Esophagus (tissue), 2 donors: ENCODE measurements at regions not wholly inside any gene's neighbourhood (a gene's known extent, or its start where the extent isn't known, plus 50 kb on each side); places are given as distances from the start of the nearest gene placed in this dataset.

Experiments
- H3K27ac ChIP-seq, 2 donors: one replicate each; pipeline ENCODE4 v1.5.1; 2013; ENCODE audit warnings: low read depth in 2 of 2, mild to moderate bottlenecking in 2 of 2, inconsistent platforms in 1 of 2, low read length in 1 of 2, moderate library complexity in 1 of 2
- H3K27me3 ChIP-seq, 2 donors: one replicate each; pipeline ENCODE4 v1.6.1; 2013; ENCODE audit warnings: low read length in 2 of 2, control low read depth in 1 of 2, mild to moderate bottlenecking in 1 of 2; ENCODE audit not compliant: insufficient read depth in 2 of 2, control insufficient read depth in 1 of 2
- H3K36me3 ChIP-seq, 2 donors: one replicate each; pipeline ENCODE4 v1.6.1; 2013; ENCODE audit warnings: low read length in 1 of 2; ENCODE audit not compliant: control insufficient read depth in 2 of 2, insufficient read depth in 2 of 2
- H3K4me1 ChIP-seq, 2 donors: one replicate each; pipeline ENCODE4 v1.6.1; 2013; ENCODE audit warnings: low read length in 1 of 2; ENCODE audit not compliant: control insufficient read depth in 2 of 2, insufficient read depth in 2 of 2
- H3K4me3 ChIP-seq, 2 donors: one replicate each; pipeline ENCODE4 v1.5.1; 2013; ENCODE audit warnings: low read length in 2 of 2, mild to moderate bottlenecking in 2 of 2, low read depth in 1 of 2, moderate library complexity in 1 of 2
- H3K9me3 ChIP-seq, 2 donors: one replicate each; pipeline ENCODE4 v1.6.1; 2013; ENCODE audit warnings: mild to moderate bottlenecking in 2 of 2, low read depth in 1 of 2, low read length in 1 of 2, moderate library complexity in 1 of 2; ENCODE audit not compliant: control insufficient read depth in 2 of 2, insufficient read depth in 1 of 2
- WGBS, 2 donors: extraction: QIAGEN DNeasy Blood & Tissue Kit; methylation state at CpG; one replicate each; pipeline ENCODE4 v1.1.7; 2013; 5-methylcytosine and 5-hydroxymethylcytosine counted together
- donor health status: healthy with polysubstance abuse.
- donor health status: Bipolar disorder and iron deficiency.

DNA sequence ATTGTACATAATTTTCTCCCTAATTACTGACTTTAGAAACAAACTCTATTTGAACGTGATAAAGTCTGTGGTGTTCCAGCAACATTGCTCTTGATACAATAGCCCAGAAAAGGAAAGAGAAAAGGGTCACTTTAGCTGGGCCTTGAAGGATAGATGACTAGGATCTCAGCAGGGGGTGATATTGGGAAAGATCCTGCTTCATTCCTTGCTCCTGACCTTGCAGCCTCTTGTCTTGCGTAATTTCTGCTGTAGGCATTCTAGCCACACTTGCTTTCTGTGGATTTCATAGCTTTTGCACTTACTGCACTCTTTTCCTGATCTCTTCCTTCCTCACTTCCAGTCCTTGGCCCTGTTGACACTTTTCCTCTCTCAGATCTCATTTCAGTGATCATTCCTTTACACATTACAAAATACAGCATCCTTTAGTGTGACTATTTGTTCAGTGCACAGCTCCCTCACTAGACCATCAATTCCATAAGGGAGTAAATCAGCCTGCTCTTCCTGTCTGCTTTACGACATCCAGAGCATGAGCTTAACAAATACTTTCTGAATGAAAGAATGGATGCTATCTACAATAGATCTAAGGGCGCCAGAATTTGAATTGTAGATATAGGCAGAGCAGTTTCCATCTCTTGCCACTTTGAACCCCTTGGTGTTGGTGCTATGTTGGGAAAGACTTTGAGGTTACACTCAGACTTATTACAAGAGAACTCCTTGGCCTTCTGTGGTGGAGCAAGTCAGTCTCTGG is 559.6 kb upstream of the MDFIC2 start:
- Histone ChIP-seq H3K27ac (no peak overlapping the region), H3K9me3 (no peaks in the 10 kb centered on the region), H3K27me3 (no peaks in the 10 kb centered on the region), H3K4me3 (no peak overlapping the region), H3K4me1 (no peaks in the 10 kb centered on the region), H3K36me3 (no peaks in the 10 kb centered on the region)
- WGBS, 2 donors: 85 to 90% methylated on average over 4 of the region's 4 CpGs

DNA sequence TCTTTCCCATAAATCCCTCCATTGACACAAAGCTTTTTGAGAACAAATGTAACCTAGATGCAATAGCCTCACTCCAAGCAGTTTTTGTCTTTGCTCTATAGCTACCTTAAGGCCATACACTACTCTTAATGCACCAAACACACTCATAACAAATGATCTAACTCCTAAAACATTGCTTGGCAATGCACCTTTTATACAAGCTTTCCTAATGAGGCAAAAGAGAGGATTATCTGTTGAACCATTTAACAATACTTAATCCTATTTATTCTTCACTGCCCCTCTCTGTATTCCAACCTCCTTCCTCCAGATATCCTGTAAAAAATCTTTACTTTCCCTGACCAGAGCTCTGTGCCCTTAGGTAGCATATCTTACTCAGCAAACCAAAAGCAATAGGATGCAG is 558.1 kb upstream of the MDFIC2 start:
- no peak overlapping the region for H3K27ac ChIP-seq
- H3K27me3 ChIP-seq: no peaks in the 10 kb centered on the region
- no peaks in the 10 kb centered on the region for H3K9me3 ChIP-seq
- no peaks in the 10 kb centered on the region for H3K36me3 ChIP-seq
- no peak overlapping the region for H3K4me3 ChIP-seq
- no peaks in the 10 kb centered on the region for H3K4me1 ChIP-seq

DNA sequence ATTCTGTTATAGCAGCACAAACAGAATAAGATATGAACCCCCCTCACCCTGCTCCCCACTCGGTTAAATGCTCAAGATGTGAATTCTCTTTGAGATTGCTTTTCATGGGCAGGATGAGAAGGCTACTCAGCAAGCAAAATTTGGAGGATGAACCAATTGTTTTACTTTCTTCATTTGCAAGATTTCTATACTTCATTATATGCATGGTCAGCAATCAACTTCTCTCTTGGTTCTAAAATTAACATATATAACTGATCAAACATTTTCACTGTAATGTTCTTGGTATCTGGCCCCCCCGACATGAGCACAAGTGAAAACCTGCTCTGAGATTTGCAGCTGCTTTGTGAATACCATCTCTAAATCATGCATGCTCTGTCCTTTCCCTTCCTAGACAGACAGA is 556.1 kb upstream of the MDFIC2 start:
- H3K9me3 ChIP-seq: no peaks in the 10 kb centered on the region
- H3K4me1 ChIP-seq: no peaks in the 10 kb centered on the region
- H3K27me3 ChIP-seq: no peaks in the 10 kb centered on the region
- no peaks in the 10 kb centered on the region for H3K36me3 ChIP-seq
- 92% methylated on average over 2 of the region's 2 CpGs for WGBS, 2 donors
- H3K27ac ChIP-seq: no peak overlapping the region
- no peak overlapping the region for H3K4me3 ChIP-seq

DNA sequence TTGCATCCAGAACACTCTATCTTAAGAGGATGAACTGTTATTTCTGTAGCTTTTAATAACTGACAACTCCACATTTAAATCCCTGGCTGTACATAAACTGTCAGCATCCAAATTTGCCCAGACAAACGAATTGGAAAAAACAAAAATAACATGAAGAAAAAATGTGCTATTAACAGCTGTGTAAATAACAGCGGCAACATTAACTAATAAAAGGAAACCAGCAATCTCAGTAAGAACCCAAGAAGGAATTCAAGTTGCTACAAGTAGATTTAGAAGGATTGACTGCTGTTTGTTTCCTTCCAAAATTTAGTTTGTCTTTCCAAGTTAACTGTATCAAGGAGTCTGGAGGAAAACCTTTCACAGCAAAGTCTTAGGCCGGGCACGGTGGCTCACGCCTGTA is 550.6 kb upstream of the MDFIC2 start:
- Histone ChIP-seq H3K4me3 (no peak overlapping the region), H3K27ac (no peak overlapping the region)
- 56 to 67% methylated on average over 5 of the region's 5 CpGs for WGBS, 2 donors

DNA sequence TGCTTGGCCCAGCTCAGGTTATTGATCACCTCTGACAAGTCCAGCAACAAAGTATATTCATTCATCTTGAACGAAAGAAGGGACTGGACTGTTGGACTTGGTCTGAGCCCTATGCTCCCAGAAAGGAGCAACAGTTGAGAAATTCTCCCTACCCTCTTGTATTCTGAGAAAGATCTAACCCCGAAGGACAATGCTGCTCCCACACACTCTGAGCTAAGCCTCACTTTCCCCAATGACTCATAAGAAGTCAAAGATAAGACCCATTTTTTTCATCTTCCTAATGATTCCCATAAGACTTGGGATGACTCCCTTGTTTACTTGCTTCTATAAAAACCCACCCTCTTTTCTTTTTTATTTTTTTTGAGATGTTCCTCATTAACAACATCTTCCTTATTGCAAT is 549.4 kb upstream of the MDFIC2 start:
- H3K27me3 ChIP-seq: no peaks in the 10 kb centered on the region
- H3K9me3 ChIP-seq: no peaks in the 10 kb centered on the region
- no peak overlapping the region for H3K27ac ChIP-seq
- 69 to 72% methylated on average over 2 of the region's 2 CpGs for WGBS, 2 donors
- H3K4me3 ChIP-seq: no peak overlapping the region
- H3K36me3 ChIP-seq: no peaks in the 10 kb centered on the region
- H3K4me1 ChIP-seq: no peaks in the 10 kb centered on the region

More for the DNA sequence above, 550.6 kb upstream of the MDFIC2 start:
- H3K4me1 ChIP-seq: no peaks in the 10 kb centered on the region
- no peaks in the 10 kb centered on the region for H3K27me3 ChIP-seq
- H3K36me3 ChIP-seq: no peaks in the 10 kb centered on the region
- H3K9me3 ChIP-seq: no peaks in the 10 kb centered on the region

DNA sequence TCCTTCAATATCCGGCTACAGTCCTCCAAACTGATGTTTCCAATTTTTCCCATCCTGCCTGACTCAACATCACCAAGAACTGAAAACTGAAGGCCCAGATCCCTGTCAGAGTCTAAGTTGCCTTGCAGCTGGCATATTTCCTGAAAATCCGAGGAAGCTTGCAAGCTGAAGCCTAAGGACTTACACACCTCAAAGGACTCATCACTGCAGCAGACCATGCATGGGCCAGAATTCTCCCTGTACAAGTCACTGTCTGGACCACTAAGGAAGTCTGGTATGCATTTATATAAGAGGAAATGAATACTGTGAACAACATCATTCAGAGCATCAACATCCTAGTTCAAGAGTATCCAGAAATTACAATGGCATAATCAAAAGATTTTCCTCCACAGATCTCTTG is 548.8 kb upstream of the MDFIC2 start:
- H3K4me3 ChIP-seq: no peak overlapping the region
- H3K36me3 ChIP-seq: no peaks in the 10 kb centered on the region
- no peaks in the 10 kb centered on the region for H3K27me3 ChIP-seq
- no peaks in the 10 kb centered on the region for H3K9me3 ChIP-seq
- no peaks in the 10 kb centered on the region for H3K4me1 ChIP-seq
- WGBS, 2 donors: 79 to 85% methylated on average over 2 of the region's 2 CpGs
- H3K27ac ChIP-seq: no peak overlapping the region

DNA sequence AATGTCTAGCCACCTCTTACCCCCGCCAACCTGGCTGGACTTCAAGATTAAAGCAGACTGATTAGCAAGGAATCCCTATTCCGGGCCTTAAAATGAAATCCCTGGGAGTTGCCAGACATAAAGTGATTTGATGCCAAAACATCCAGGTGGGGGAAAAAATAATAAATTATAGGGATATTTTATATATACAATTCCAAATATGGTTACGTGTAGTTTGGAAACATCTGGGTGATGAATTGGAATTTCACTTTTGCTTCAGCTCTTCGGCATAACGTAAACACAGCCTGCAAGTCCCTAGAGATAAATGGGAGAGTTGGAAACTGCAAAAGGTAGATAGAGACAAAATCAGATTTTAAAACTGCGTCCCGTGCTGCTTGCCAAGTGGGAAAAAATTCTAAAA is 545.5 kb upstream of the MDFIC2 start:
- WGBS, 2 donors: 67 to 68% methylated on average over 7 of the region's 7 CpGs
- Histone ChIP-seq H3K9me3 (no peaks in the 10 kb centered on the region), H3K27ac (no peak overlapping the region), H3K4me3 (no peak overlapping the region), H3K27me3 (no peaks in the 10 kb centered on the region), H3K4me1 (no peaks in the 10 kb centered on the region), H3K36me3 (no peaks in the 10 kb centered on the region)

DNA sequence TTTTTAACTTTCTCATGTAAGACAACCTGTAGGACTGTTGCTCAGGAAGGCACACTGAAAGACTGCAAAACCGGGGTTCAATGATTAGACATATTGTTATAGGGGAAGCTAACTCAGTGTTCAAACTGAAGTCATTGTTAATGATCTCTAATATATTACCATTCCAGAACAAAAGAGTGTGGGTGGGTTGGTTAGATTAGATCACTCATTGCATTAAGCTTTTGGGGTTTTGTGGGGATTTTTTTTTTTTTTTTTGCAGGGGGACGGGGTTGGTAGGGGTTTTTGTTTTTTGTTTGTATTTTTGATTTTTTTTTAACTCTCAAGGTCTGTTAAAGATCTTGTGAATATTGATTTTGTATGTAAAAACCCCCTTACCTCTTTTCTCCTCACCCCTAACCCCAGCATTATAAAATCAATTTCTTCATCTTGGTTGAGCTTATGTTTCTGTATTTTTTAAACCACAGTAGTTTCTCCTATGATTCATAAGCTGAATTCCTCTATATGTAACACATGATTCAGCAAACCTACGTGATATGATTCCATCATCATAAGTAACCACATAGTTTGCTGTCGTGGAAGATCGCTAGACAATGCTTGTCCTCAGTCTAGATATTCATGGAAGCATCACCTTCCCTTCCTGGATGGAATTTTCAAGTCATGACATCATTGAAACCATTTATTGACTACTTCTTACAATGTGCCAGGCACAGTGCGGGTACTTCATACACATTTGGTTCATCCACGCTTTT is 544.1 kb upstream of the MDFIC2 start:
- no peaks in the 10 kb centered on the region for H3K27me3 ChIP-seq
- no peaks in the 10 kb centered on the region for H3K4me1 ChIP-seq
- no peaks in the 10 kb centered on the region for H3K9me3 ChIP-seq
- 79% methylated on average over 7 of the region's 7 CpGs for WGBS, 2 donors
- H3K4me3 ChIP-seq: no peak overlapping the region
- no peaks in the 10 kb centered on the region for H3K36me3 ChIP-seq
- H3K27ac ChIP-seq: no peak overlapping the region

DNA sequence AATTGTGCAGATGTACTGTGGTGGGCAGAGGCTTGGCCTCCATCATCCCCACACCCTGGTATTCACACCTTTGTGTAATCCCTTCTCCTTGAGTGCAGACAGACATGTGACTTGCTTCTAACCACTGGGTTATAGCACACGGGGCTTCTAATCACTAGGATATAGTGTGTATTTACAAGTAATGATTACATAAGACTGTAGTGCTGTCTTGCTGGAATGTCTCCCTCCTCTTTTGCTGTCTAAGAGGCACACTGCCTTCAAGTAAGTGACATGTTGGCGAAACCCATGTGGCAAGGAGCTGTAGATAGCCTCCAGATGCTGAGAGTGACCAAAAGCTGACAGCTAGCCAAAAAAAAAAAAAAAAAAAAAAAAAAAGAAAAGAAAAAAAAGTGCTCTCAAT is 542.7 kb upstream of the MDFIC2 start:
- Histone ChIP-seq H3K9me3 (no peaks in the 10 kb centered on the region), H3K4me1 (no peaks in the 10 kb centered on the region), H3K4me3 (no peak overlapping the region), H3K36me3 (no peaks in the 10 kb centered on the region), H3K27ac (no peak overlapping the region), H3K27me3 (no peaks in the 10 kb centered on the region)
- 74 to 77% methylated on average over 2 of the region's 2 CpGs for WGBS, 2 donors

DNA sequence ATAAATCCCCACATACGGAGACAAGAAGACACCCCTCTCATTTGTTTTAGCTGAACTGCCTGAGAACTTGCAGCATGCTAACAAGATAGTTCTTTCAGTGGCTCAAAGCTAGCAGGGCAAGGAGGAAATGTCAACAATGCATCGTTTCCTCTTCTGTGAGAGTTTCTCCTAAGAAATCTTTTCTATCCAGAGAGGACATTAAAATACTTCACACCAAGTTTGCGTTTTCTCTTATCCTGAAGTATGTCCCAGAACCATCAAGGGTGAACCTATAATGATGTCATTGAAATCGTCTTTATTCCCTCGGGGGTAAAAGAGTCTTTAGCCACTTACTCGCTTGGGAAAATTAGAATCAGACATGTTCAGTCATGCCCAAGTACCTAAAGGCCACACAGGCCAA is 541.7 kb upstream of the MDFIC2 start:
- Histone ChIP-seq H3K4me1 (no peaks in the 10 kb centered on the region), H3K27me3 (no peaks in the 10 kb centered on the region), H3K4me3 (no peak overlapping the region), H3K36me3 (no peaks in the 10 kb centered on the region), H3K27ac (no peak overlapping the region), H3K9me3 (no peaks in the 10 kb centered on the region)
- WGBS, 2 donors: 45 to 50% methylated on average over 6 of the region's 6 CpGs
